HG03442 (cell line): ENCODE measurements at regions not wholly inside any gene's neighbourhood (a gene's known extent, or its start where the extent isn't known, plus 50 kb on each side); places are given as distances from the start of the nearest gene placed in this dataset.
A peak's percentile ranks its signal among the peaks of the same experiment; 100 is the strongest.
"Not testable (repeated sequence)": the region's sequence is repeated elsewhere in the genome, so short reads cannot be mapped to it uniquely, and the experiment has no call there.

ENCODE experiments used
- ATAC-seq: cut with Tn5 transposase; IDR thresholded peaks from one replicate; pipeline ENCODE4 v1.9.1; 2021; ENCODE audit warnings: mild to moderate bottlenecking, moderate library complexity; ENCODE audit not compliant: unreplicated experiment

DNA sequence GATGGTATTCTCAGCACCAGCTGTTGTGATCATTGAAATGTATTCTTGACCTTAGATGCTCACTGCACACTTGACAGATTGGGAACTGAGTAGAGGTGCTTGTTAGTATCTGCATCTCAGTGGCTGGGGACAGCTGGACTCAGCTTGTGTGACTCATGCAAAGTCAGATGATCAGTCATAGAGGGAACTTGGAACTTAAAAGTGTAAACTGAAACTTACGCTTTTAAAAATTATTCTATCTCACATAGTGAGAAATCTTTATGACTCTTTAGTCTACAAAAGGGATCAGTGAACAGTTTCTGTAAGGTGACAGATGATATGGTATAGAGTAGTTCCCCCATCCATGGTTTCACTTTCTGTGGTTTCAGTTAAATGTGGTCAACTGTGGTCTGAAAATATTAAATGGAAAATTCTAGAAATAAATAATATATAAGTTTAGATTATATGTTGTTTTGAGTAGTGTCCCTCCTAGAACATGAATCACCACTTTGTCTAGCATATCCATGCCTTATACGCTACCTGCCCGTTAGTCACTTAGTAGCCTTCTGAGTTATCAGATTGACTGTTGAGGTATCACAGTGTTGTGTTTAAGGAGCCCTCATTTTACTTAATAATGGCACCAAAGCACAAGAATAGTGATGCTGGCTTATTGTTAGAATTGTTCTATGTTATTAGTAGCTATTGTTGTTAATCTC lies 135.6 kb upstream of the ZNF658 start:
- ATAC-seq, result peak; percentile 98

DNA sequence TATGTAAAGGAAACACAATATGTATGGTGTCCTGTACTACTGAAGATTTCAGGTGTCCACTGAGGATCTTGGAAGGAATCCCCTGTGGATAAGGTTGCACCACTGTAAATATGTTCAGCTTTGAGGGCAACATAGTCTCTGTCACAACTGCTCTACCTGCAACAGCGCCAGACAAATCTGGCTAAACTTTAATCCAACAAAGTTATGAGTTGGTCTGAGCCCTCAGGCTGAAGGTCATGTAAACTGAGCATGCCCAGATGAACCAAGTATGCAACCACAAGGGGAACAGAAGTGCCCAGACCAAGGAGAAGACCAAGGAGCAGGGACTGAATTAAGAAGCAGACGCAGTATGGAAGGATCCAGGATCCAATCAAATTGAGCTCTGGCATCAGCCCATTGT lies 135.0 kb upstream of the ZNF658 start:
- ATAC-seq, result not testable (repeated sequence)

DNA sequence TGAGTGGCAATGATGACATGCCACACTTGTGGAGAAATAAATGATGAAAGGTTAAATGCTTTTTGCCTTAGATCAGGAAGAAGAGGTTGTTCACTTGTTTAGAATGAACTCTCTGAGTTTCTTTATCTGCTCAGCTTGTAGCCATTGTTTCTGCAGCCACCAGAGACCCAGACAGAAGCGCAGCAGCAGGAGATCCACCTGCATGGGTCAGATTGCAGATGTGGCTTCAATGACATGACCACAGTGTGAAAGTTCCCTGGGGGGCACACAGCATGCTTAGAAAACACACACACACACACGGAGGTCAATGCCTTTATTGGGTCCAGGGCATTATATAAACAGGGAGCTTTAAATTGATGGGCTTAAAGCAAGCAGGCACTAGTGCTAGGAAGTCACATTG lies 129.0 kb upstream of the ZNF658 start:
- not testable (repeated sequence) for ATAC-seq

DNA sequence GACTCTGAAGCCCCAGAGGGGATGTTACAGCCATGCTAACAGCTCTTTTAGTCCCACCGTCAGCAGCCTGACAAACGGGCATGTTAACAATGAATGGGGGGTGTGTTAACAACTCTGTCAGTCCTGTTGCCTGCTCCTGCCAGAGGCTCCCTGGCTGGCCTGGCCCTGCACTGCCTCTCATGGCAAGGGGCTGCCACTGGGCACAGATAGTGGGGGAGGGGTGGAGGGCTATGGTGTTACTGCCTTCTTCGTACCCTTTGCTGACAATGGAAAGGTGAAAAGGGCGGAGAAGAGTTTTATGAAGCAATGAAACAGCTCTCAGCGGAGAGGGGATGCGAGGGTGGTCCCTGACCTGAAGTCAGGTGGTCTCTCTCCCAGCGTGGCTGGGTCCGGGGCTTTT lies 125.9 kb upstream of the ZNF658 start:
- not testable (repeated sequence) for ATAC-seq

DNA sequence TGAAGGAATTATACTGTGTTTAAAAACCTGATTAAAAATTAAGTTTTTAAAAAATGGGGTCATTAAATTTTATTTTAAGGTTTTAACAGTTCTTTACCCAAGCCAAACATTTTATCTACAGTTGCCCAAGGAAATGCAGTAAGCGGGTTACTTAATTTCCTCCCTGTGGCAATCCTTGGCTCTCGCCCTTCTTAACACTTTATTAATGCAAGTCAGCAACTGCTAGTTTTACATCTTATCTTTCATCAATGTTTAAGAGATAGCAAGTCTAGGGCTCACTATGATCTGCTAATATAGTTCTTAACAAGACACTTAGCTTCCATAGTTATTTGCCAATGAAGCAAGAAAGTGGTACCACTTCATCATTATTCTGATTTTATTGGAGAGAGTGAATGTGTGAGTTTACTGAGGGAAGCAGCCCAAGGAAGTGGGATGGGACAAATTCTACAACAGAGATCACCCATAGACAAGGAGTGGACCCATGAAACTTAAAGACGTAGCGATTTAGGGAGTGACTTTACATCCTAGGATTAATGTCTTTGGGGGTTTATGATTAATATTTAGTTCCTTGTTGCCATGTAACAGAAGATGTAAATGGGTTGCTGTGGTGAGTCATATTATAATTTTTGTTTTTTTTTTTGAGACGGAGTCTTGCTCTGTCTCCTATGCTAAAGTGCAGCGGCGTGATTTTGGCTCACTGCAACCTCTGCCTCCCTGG lies 120.4 kb upstream of the ZNF658 start:
- ATAC-seq, result not testable (repeated sequence)

DNA sequence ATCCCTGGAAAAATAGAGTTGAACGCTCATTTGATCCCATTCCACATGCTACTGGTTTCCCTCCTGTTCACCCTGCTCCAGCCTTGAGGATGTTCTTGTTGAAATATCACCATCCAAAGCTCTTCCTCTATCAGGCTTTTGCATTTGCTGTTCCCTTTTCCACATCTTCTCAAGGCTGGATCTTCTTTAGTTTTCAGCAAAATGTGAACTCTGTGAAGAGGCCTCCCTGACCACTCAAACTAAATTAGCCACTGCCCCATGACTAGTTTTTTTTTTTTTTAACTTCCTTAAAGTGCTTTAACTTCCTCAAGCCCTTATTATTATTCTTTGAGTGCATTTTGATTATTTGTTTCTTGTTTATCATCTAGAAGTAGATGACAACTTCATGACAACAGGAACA lies 119.3 kb upstream of the ZNF658 start:
- ATAC-seq, result not testable (repeated sequence)

DNA sequence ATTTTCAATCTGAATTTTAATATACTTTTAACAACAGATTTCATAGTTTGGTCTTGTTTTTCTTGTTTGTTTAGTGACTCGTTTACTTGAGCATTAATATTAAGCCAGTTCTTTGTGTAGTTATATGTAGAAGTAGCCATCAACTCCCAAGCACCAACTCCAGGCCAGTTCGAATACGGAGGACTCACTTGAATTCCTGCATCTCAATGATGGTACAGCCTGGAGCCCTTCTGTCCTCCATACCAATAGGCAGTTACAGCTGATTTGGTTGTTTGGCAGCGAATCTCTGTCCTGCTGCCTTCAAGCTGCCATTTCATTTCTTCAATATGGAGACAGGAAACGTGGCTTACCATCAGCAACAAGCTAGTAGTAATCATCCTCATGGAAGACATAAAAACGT lies 118.5 kb upstream of the ZNF658 start:
- ATAC-seq, result not testable (repeated sequence)

DNA sequence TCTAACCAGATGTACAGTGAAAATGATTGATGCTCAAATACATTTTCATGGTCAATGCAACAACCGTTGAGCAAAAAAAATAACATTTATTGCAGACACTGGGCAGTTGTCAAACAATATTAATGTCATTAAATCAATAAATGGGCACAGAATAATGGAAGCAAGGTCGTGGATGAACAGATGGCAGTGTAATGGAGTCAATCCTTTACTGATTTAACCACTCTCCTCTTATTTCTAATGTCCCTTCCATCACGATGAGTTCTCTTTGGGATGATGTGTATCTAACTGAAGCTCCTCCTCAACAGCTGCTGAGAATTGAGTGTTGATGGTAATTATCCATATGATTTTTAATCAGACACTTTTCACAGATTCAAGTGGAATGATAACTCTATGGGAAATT lies 114.9 kb upstream of the ZNF658 start:
- not testable (repeated sequence) for ATAC-seq

DNA sequence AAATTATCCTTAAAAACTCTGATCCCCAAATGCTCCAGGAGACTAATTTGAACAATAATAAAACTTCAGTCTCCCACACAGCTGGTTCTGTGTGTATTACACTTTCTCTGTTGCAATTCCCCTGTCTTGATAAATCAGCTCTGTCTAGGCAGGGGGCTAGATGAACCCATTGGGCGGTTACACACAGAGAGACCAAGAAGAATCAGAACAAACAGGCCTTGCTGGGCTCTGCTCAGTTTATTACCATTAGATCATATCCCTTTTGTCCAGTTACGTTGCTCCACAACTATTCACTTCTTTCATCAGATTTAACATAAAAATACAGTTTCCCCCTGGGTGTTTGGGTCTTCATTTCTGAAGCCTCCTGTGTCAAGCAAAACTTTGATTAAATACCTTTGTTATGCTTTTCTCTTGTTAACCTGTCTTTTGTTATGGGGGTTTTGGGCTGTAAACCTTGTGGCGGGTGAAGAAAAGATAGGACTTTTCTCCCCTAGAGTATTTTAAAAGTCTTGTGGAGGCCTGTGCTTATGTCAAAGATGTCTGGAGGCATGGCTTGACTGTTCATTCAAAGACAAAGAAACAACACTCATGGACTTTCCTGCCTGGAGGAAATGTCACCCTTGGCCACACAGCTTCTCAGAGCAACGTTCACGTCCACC lies 109.3 kb upstream of the ZNF658 start:
- not testable (repeated sequence) for ATAC-seq

DNA sequence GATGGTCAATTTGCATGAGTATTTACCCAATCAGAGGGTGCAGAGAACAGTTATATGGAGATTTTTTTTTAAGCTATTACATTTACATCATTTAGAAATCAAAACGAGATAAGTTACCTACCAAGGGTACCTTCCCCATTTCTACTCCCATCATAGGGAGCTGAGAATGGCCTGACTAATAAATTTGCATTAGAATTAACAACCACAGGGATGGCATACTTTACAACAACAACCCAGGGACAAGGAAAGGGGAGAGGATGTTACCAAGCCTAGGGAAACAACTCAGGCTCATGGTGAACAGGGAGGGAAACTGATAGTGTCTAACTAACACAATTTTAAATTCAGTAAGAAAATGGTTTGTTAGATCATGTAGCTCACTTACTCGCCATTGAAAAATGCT lies 105.8 kb upstream of the ZNF658 start:
- not testable (repeated sequence) for ATAC-seq

DNA sequence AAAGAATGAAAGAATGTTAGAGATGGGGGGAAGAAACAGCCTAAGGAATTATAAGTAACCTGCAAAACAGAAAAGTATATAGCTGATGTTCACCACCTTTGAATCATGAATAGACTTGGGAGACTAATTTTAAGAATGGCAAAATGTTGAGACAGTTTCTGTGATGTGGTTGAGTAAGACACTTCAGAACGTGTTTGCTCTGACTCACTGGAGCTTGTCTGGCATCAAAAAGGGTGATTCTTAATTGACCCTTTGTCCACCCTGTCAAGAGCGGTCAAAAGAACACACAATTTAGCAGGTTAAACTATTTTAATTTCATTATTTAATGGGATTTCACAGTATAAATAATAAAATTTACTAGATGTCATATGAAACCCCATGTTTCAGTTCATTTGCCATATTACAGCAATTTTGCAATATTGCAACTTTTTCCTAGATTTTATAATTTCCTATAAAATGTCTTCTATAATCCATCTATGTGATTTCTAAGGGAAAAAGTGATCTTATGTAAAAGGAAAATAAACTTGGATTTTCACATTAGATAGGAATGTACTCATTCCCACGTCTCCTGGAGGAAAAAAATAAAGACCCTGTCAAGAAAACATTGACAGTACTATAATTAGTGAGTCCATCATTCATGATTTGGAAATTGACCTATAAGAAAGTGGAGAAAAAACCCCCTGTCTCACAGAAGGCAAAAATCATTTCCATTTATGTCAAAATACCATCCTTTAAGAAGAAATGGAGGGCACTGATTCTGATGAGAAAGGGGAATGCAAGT lies 104.6 kb upstream of the ZNF658 start:
- ATAC-seq, result not testable (repeated sequence)

DNA sequence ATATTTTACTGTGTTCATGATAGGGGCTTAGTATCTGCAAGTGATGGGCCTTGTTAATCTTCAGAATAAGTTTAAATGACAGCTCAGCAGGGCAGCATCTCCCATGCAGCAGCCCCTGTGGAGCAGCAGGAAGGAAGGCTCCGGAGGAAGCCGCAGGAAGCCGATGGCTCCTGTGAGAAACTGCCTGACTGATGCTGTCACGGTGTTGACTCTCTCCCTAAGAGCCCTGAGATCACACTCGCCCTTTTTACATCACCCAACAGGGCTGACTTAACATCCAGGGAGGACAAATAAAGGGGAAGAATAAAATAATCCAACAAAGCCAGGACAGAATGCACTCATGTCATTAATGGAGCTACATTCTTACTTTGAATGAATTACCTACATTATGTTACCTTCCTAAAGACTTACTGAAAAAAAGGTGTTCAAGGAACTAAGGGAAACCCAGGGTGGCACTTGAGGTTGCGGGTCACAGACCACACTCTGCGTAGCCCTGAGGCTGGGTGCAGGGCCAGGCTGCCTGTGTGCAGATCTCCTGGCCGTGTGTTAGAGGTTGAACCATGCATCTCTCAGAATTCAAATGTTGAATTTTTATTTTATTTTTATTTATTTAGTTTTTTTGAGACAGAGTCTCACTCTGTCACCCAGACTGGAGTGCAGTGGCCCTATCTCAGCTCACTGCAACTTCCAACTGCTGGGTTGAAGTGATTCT lies 102.5 kb upstream of the ZNF658 start:
- not testable (repeated sequence) for ATAC-seq

DNA sequence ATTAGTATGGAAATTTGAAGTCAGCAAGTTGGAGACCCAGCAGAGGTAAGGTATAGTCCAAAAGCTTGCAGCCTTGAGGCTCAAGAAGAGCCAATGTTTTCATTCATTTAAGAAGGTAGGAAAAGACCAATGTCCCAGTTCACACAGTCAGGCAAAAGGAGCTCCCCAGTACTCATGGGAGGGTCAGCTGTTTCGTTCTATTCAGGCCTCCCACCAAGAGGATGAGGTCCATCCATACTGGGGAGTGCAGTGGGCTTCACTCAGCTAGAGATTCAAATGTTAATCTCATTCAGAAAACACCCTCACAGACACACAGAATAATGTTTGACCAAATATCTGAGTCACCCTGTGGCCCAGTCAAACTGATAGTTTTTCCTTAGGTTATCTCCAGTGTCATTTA lies 96.9 kb upstream of the ZNF658 start:
- ATAC-seq, result not testable (repeated sequence)

DNA sequence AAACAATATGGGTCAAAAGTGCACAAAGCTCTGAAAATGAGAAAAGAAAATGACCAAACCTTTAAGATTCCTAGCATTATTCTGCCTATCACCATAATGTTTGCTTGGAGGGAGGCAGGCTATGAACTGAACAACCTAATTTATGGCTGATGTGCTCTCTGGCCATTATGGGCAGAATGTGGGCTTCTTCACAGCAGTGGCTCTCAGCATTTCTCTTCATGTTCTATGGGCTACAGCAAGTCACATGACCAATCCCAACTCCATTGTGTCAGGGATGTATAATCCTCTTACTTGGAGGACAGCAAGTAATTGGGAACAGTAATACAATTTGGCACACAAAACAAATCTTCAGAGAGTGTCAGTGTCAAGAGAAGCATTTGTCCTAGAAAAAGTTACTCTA lies 90.3 kb upstream of the ZNF658 start:
- ATAC-seq, result not testable (repeated sequence)

DNA sequence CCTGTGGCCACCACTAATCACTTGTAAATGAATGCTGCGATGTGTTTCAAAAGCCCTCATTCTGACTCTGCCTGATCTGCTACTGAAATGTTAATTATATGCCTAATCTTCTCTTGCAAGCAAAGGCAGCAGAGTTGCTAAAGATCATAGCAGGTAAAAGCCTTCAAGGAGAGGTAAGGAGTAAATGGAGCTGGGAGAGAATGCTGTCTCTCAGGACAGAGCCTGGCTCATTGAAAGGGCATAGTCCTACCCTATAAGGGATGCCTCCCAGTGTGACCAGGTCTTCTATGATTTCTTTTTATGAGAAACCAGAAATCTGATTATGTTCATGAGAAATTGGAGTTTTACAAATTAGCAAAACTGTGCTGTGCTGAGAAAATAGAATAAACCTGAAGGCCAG lies 88.2 kb upstream of the ZNF658 start:
- not testable (repeated sequence) for ATAC-seq

DNA sequence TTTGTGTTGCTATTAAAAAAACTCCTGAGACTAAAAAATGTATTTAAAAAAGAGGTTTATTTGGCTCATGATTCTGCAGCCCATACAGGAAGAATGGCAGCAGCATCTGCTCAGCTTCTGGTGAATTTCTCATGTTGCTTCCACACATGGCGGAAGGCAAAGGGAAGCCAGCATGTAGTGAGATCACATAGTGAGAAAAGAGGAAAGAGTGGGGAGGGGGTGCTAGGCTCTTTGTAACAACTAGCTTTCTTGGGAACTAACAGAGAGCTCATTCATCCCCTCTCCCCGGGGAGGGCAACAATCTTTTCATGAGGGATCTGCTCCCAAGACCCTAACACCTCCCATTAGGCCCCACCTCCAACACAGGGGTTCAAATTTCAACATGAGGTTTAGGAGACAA lies 87.6 kb upstream of the ZNF658 start:
- not testable (repeated sequence) for ATAC-seq

DNA sequence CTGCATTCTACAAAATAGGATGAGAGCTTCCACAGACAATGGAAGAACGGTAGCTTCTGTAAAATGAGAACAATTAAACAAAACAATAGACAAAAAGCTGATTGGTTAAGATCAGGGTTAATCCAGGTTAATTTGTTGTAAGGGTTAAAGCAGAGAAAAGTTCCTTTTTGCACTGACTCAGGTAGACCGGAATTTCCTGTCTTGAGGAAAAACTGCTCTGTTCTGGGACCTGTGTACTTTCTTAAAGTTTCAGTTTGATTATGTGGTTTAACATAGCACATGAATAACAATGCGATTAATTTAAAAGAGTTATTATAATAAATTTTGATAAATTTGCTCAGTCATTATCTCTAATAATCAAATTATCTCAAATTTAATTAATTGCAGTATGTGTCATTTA lies 86.5 kb upstream of the ZNF658 start:
- ATAC-seq, result not testable (repeated sequence)

DNA sequence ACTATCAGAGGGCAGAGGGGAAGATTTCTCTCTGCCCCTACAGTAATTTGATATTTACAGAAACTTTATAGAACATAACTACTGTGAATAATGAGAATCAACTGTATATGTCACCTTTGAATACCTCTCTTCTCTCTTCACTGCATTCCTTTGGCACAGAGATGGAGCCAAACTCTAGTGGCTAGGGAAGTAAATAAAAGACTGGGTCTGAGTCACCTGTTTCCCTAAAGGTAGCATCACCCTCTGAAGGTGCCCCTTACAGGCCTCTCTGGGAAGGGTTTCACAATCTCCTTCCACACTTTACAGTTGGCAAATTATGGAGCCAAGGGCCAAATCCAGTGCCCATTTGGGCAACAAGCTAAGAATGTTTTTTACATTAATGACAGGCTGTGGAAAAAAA lies 81.0 kb upstream of the ZNF658 start:
- not testable (repeated sequence) for ATAC-seq

DNA sequence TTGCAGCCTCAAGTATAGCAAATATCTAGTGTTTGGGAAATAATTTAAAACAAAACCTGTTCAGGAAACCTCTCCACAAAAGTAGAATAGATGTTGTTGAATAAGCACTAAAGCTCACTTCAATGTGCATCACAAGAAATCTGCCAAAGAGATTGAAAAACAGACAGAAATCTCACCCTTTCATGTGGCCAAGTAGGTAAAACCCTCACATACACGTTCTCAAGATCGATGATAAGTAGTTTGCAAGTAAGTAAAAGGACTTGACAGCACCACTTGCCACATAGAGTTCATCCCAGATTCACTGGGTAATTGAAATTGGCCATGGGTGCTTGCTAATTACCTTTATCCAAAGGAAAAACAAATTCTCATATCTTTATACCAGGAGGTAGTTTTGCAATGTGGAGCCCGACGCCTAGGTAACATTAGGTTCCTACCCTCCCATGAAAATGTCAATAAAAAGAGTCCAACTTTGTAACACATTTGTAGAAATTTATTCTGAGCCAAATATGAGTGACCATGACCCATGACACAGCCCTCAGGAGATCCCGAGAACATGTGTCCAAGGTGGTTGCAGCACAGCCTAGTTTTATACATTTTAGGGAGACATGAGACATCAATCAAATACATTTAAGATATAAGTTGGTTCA lies 80.4 kb upstream of the ZNF658 start:
- not testable (repeated sequence) for ATAC-seq

DNA sequence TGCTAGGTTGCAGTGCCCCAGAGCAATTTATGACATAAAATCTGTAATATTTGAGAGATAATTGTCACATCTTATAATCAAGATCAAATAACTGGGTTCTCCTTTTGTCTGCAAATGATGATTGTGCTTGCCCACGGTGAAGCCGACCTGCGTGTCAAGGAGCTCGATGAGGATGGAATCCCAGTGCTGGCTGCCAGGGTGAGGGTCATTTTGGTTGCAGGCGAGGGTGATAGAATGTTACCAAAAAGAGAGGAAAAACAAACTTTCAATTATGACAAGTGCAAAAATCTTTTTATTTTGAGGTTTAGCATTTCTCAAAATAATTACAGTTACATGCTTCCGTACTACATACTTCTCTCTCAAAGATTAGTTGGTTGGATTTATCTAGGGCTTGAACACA lies 76.4 kb upstream of the ZNF658 start:
- ATAC-seq, result not testable (repeated sequence)
